NCI-H2081 (cell line): ENCODE measurements at regions not wholly inside any gene's neighbourhood (a gene's known extent, or its start where the extent isn't known, plus 50 kb on each side); places are given as distances from the start of the nearest gene placed in this dataset.
"Not testable (repeated sequence)": the region's sequence is repeated elsewhere in the genome, so short reads cannot be mapped to it uniquely, and the experiment has no call there.

ENCODE experiments used
- DNase-seq, 2 experiments: peaks; one replicate each; lab custom pipeline; 2025; lab: John Stamatoyannopoulos, UW

DNA sequence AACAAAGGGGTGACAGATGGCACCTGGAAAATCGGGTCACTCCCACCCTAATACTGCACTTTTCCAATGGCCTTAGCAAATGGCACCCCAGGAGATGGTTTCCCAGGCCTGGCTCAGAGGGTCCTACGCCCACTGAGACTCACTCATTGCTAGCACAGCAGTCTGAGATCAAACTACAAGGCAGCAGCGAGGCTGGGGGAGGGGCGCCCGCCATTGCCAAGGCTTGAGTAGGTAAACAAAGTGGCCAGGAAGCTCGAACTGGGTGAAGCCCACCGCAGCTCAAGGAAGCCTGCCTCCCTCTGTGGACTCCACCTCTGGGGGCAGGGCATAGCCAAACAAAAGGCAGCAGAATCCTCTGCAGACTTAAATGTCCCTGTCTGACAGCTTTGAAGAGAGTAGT, 467.2 kb downstream of the EPHA7 start:
- not testable (repeated sequence) for DNase-seq

- no peak for DNase-seq
Measured at GRCh38 chr6:92945799-92946198, 473.6 kb downstream of the EPHA7 start.

DNA sequence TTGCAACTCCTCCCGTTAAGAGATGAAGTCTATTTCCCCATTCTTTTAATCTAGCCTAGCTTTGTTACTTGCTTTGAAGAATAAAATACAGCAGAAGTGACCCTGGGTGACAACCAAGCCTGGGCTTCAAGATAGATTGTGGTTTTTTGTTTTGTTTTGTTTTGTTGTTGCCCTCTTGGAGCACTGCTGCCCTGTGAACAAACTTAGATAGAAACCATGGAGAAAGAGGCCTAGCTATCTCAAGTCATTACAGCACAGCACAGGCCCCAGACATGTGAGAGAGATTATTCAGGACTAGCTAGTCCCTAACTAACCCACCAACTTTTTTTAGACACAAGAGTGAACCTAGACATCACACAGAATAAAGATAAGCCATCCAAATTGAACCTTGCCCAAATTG, 475.2 kb downstream of the EPHA7 start:
- no peak for DNase-seq

GRCh38 chr6:92942549-92942948, 476.8 kb downstream of the EPHA7 start:
- DNase-seq = no peak

DNA sequence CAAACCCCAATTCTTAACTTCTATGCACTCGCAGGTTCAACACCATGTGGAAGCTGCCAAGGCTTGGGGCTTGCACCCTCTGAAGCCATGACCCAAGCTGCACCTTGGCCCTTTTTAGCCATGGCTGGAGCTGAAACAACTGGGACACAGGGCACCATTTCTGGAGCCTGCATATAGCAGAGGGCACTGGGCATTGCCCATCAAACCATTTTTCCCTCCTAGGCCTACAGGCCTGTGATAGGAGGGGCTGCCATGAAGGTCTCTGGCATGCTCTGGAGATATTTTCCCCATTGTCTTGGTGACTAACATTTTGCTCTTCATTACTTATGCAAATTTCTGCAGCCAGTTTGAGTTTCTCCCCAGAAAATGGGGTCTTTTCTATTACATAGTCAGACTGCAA, 484.7 kb downstream of the EPHA7 start:
- DNase-seq = no peak

GRCh38 chr6:92930171-92930570, 489.2 kb downstream of the EPHA7 start:
- DNase-seq = no peak

DNA sequence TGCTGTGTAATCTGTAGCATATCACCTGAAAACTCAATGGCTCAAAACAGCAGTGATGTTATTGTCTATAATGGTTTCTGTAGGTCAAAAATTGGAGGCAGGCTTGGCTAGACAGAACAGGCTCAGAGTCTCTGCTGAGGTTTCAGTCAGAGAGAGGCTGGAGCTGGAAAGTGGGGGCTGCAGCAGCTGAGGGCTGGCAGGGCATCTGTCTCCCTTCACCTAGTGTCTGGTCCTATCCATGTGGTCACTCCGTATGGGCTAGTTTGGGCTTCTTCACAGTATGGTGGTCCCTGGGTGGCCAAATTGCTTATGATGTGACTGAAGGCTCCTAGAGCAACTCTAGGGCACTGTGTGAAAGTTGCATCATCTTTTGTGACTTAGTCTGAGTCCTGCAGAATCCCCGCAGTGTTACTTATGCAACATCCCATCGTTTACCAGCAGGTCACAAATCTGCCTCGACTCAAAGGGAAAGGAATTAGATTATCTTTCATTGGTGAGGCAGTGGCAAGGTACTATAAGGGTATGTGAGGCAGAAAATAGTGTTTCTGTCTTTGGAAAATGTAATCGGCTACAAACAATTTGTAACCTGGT, 497.0 kb downstream of the EPHA7 start:
- no peak for DNase-seq

GRCh38 chr6:92915466-92915865, 503.9 kb downstream of the EPHA7 start:
- no peak for DNase-seq

GRCh38 chr6:92911301-92911700, 508.1 kb downstream of the EPHA7 start:
- no peak for DNase-seq

- no peak for DNase-seq
Measured at GRCh38 chr6:92910646-92911045, 508.7 kb downstream of the EPHA7 start.

- DNase-seq = no peak
Measured at GRCh38 chr6:92906385-92906784, 513.0 kb downstream of the EPHA7 start.

DNA sequence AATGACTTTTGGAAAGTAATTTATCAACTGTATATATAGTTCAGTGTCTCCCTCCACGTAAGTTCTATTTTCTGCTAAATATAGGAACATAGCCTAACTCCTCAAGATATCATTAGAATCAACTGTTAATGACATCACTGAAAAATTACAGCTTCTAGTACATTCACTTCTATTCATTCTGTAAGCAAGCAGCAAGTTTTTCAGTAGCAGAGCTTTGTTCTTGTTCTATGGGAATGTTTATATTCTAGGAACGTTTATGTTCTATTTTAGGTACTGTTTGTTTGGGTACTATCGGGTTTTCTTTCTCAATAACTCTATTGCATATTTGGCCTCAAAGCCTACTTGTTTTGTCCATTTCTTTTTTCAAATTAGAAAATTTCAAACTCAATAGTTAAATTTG, 525.6 kb downstream of the EPHA7 start:
- DNase-seq = no peak

- peak in 1 of 2 experiments; percentile 4 for DNase-seq
Measured at GRCh38 chr6:92892626-92893170, 526.7 kb downstream of the EPHA7 start.

- DNase-seq = no peak
Measured at GRCh38 chr6:92888316-92888715, 531.0 kb downstream of the EPHA7 start.

DNA sequence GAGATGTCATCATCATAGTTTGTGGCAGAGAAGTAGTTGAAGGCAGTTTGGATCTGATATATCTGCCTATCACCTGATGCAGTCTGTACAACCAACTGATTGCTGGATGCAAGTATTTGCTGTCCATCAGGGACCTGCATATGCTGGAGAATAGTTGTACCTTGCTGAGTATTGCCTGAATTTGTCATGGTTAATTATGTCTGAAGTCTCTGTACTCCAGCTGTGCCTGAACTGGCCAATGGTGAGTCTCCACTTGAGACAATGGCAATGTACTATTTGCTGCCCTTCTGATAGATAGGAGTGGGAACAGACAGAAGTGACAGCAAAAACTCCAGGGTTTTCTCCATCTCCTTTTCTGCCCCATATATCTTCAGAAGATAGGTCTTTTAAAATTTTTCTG, 531.5 kb downstream of the EPHA7 start:
- DNase-seq = no peak

- DNase-seq = no peak
Measured at GRCh38 chr6:92879526-92879925, 539.8 kb downstream of the EPHA7 start.

DNA sequence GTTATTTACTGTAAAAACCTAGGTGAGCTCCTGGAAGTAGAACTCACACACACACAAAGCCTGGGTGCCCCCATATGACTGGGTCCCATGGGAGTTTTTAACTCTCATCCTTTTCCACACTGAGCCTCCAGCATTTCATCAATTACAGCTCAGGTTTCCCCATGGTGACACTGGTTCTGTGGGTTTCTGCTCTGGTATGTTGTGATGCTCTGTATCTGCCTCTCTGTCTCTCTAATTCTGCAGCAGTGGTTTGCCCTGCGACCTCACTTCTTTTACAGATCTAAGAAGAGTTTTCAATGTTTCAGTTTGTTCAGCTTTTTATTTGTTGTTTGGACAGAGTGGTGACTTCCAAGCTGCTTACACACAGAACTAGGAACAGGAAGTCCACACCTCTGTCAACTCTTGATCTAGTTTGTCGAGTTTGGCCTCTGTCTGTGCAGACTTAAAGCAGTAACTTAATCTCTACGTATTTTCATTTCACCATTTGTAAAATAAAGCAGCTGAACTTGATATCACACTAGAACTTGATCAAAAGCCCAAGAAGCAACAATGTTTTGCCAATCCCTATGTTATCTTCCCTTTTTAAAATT, 554.3 kb downstream of the EPHA7 start:
- DNase-seq = no peak

GRCh38 chr6:92849636-92850035, 569.7 kb downstream of the EPHA7 start:
- DNase-seq = no peak

- no peak for DNase-seq
Measured at GRCh38 chr6:92848901-92849300, 570.5 kb downstream of the EPHA7 start.

DNA sequence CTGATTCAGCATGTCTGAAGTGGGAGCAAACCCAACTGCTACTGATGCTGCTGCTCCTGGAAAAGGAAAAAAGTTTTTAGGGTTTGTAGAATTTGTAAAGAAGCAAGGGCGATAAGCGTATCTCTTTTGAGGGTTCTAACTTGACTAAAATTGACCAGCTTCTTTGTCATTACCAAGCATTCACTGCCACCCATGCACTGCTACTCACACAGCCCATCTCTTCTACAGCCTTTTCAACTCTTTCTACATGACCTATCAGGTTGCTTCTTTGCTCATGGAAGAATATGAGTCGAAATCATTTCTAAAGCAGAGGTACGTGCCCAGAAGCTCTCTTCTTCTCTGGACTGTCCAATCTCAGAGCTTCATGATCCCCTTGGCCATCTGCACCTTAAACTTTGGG, 570.9 kb downstream of the EPHA7 start:
- DNase-seq = no peak

DNA sequence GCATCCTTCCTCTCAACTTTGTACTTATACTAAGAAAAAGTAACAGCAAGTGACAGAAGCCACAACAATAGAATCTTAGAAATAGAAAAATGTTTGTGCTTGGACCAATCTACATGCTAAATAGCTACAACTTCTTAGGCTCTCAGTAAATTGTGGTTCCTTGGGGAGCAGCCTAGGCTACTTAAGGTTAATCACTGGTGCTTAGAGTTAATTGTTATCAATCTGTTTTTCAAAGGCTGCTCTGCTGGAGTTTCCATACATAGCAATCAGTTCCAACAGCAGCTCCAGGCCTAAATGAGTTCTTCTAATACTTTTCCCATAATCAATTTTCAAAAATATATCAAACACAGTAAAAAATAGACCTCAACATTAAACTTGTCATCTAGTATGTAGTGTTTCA, 571.4 kb downstream of the EPHA7 start:
- DNase-seq = no peak

- no peak for DNase-seq
Measured at GRCh38 chr6:92840246-92840930, 579.0 kb downstream of the EPHA7 start.

GRCh38 chr6:92828788-92829187, 590.6 kb downstream of the EPHA7 start:
- DNase-seq = no peak
